ENCODE measurements at regions not wholly inside any gene's neighbourhood (a gene's known extent, or its start where the extent isn't known, plus 50 kb on each side); places are given as distances from the start of the nearest gene placed in this dataset.

GRCh38 chr3:188068342-188068741 lies 85.6 kb upstream of the LPP start:
- TF ChIP-seq CTCF (IDR thresholded peaks at IDR 0.05), result no peak
- TF ChIP-seq POLR2AphosphoS5 (IDR thresholded peaks at IDR 0.05; ENCODE audit: low read depth, low read length), result no peak
- TF ChIP-seq REST (IDR thresholded peaks at IDR 0.05; ENCODE audit: insufficient read depth in 1 of 2, low read depth in 2 of 2, low read length in 1 of 2), result no peak
- TF ChIP-seq SIN3A (IDR thresholded peaks at IDR 0.05; ENCODE audit: borderline replicate concordance, insufficient read depth, low read depth, low read length), result no peak
- no peak for TF ChIP-seq TCF7L2 (IDR thresholded peaks at IDR 0.05; ENCODE audit: low read depth, low read length)

Data from Panc1 (cell line).